ENCODE measurements at regions not wholly inside any gene's neighbourhood (a gene's known extent, or its start where the extent isn't known, plus 50 kb on each side); places are given as distances from the start of the nearest gene placed in this dataset.

DNA sequence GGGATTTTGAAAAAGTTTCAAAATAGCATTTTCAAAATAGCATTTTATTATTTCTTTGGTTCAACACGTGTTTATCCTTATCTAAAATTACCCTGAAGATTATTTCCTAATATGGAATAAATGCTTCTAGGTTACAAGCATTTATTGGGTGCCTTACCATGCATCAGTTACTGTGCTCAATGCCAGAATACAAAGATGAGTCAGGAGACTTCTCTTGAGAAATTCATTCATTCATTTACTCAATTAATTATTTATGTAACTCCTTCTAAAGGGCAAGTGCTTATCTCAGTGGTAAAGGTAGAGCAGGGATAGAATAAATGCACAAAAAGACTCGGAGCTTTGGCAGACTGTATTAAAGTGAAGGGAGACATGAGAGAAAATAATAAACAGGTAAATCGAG, 150.1 kb upstream of the PDE7B start:
- no peak for TF ChIP-seq ZNF274 (IDR thresholded peaks at IDR 0.05; ENCODE audit: low read depth, low read length)
- no peak for TF ChIP-seq SUZ12 (IDR thresholded peaks at IDR 0.05; ENCODE audit: extremely low read depth, insufficient read depth, insufficient read length)
- no peak for TF ChIP-seq YY1 (IDR thresholded peaks at IDR 0.05; ENCODE audit: insufficient read depth, insufficient read length)
